ENCODE measurements at regions not wholly inside any gene's neighbourhood (a gene's known extent, or its start where the extent isn't known, plus 50 kb on each side); places are given as distances from the start of the nearest gene placed in this dataset.

- Histone ChIP-seq H3K27me3 (ENCODE audit: control insufficient read depth in 1 of 2, insufficient read depth in 2 of 2, low read length in 2 of 2) (peaks cover 5 to 46% of the 10 kb centered on the region in 2 experiments; a peak in 4 of 5 replicates), H3K27ac (ENCODE audit: extremely low read length, insufficient read depth, low read length) (no peak overlapping the region), H3K4me2 (ENCODE audit: low read depth, low read length) (no peak overlapping the region), H2AFZ (ENCODE audit: low read length) (no peak overlapping the region), H3K36me3 (replicated peaks in 1 of 2; ENCODE audit: control insufficient read depth in 1 of 2, insufficient read depth in 2 of 2, low read length in 2 of 2) (no peaks in the 10 kb centered on the region), H3K79me2 (ENCODE audit: insufficient read depth, low read length) (no peaks in the 10 kb centered on the region), H3K4me3 (replicated peaks in 1 of 3; ENCODE audit: insufficient read depth in 1 of 3, low read depth in 2 of 3, low read length in 3 of 3) (no peak overlapping the region), H4K20me1 (ENCODE audit: insufficient read depth, low read length) (no peaks in the 10 kb centered on the region), H3K4me1 (ENCODE audit: insufficient read depth, low read length) (no peaks in the 10 kb centered on the region), H3K9me3 (ENCODE audit: low read length) (no peaks in the 10 kb centered on the region), H3K9ac (ENCODE audit: insufficient read depth, low read depth, low read length) (no peak overlapping the region)
- FAIRE-seq, result peak; percentile 58
- intact Hi-C loops (cut with micrococcal nuclease; ENCODE audit: unreplicated experiment), result no loop called here
- DNase-seq (ENCODE audit: low spot score), result no peak
- POLR2A ChIA-PET, result no interaction called here
- CTCF ChIA-PET (ENCODE audit: low intra/inter-chr PET ratio, low total read pairs), result no interaction called here
- no TSS peak for BruUV-seq (replicated peaks)
- WGBS (ENCODE audit: low lambda C conversion rate), result 16% methylated on average over 2 of the region's 2 CpGs
- ATAC-seq, result no peak
- in situ Hi-C loops (cut with HindIII; ENCODE audit: extremely low pct_ligation_motif_present, low pct_unique_long_range_greater_than_20kb), result no loop called here
- TF ChIP-seq ZNF552 (CRISPR knock-in tag; IDR thresholded peaks at IDR 0.05; ENCODE audit: borderline replicate concordance), result no peak
- no peak for TF ChIP-seq MXD4 (CRISPR knock-in tag; IDR thresholded peaks at IDR 0.05)
- no peak for TF ChIP-seq ZNF468 (CRISPR knock-in tag; IDR thresholded peaks at IDR 0.05)
- no peak for TF ChIP-seq THAP8 (CRISPR knock-in tag; IDR thresholded peaks at IDR 0.05; ENCODE audit: borderline replicate concordance)
- no peak for TF ChIP-seq KLF15 (CRISPR knock-in tag; IDR thresholded peaks at IDR 0.05; ENCODE audit: borderline replicate concordance)
- TF ChIP-seq NFATC3 (CRISPR knock-in tag; IDR thresholded peaks at IDR 0.05), result no peak
- no peak for TF ChIP-seq ZIK1 (CRISPR knock-in tag; IDR thresholded peaks at IDR 0.05; ENCODE audit: borderline replicate concordance, low read depth)
- TF ChIP-seq SPEN (CRISPR knock-in tag; IDR thresholded peaks at IDR 0.05; ENCODE audit: low read depth), result no peak
- no peak for TF ChIP-seq ZFYVE20 (CRISPR knock-in tag; IDR thresholded peaks at IDR 0.05; ENCODE audit: borderline replicate concordance, low read depth)
- TF ChIP-seq ZFP41 (CRISPR knock-in tag; IDR thresholded peaks at IDR 0.05; ENCODE audit: borderline replicate concordance), result no peak
- no peak for TF ChIP-seq ZNF839 (CRISPR knock-in tag; IDR thresholded peaks at IDR 0.05; ENCODE audit: borderline replicate concordance)
- no peak for TF ChIP-seq ZNF777 (CRISPR knock-in tag; IDR thresholded peaks at IDR 0.05)
- no peak for TF ChIP-seq CEBPG (CRISPR knock-in tag; IDR thresholded peaks at IDR 0.05)
- TF ChIP-seq GABPB1 (CRISPR knock-in tag; IDR thresholded peaks at IDR 0.05), result no peak
- no peak for TF ChIP-seq PHF20 (CRISPR knock-in tag; IDR thresholded peaks at IDR 0.05)
- TF ChIP-seq ATM (IDR thresholded peaks at IDR 0.05; ENCODE audit: borderline replicate concordance), result 0 out of 2 replicates have a peak, but pooled peaks have one; percentile 37
- no peak for TF ChIP-seq IRF2 (CRISPR knock-in tag; IDR thresholded peaks at IDR 0.05)
- TF ChIP-seq SRF (IDR thresholded peaks at IDR 0.05; ENCODE audit: low read depth, low read length), result no peak
- TF ChIP-seq ZSCAN12 (CRISPR knock-in tag; IDR thresholded peaks at IDR 0.05), result no peak
- no peak for TF ChIP-seq STAT5B (CRISPR knock-in tag; IDR thresholded peaks at IDR 0.05)
- no peak for TF ChIP-seq SNAPC2 (CRISPR knock-in tag; IDR thresholded peaks at IDR 0.05)
- TF ChIP-seq ZNF724P (CRISPR knock-in tag; IDR thresholded peaks at IDR 0.05; ENCODE audit: borderline replicate concordance), result no peak
- no peak for TF ChIP-seq ZNF275 (CRISPR knock-in tag; IDR thresholded peaks at IDR 0.05; ENCODE audit: borderline replicate concordance)
- no peak for TF ChIP-seq ZSCAN31 (CRISPR knock-in tag; IDR thresholded peaks at IDR 0.05; ENCODE audit: low read depth)
- TF ChIP-seq AGO1 (IDR thresholded peaks at IDR 0.05; ENCODE audit: low read depth, low read length, poor library complexity, severe bottlenecking), result no peak
- no peak for TF ChIP-seq ZNF737 (CRISPR knock-in tag; IDR thresholded peaks at IDR 0.05; ENCODE audit: borderline replicate concordance)
- TF ChIP-seq ZKSCAN1 (IDR thresholded peaks at IDR 0.05; ENCODE audit: low read length), result no peak
- TF ChIP-seq PHB2 (IDR thresholded peaks at IDR 0.05; ENCODE audit: partially characterized antibody), result peak; percentile 23
Measured at GRCh38 chr2:129759472-129760010, 219.9 kb upstream of the RAB6C start.
